Germinal center (tissue), 1 donor: ENCODE measurements at regions not wholly inside any gene's neighbourhood (a gene's known extent, or its start where the extent isn't known, plus 50 kb on each side); places are given as distances from the start of the nearest gene placed in this dataset.

Source experiments
- DNase-seq: peaks from one replicate; pipeline ENCODE4 v3.0.0; 2012; ENCODE audit warnings: mixed read lengths, low spot score

DNA sequence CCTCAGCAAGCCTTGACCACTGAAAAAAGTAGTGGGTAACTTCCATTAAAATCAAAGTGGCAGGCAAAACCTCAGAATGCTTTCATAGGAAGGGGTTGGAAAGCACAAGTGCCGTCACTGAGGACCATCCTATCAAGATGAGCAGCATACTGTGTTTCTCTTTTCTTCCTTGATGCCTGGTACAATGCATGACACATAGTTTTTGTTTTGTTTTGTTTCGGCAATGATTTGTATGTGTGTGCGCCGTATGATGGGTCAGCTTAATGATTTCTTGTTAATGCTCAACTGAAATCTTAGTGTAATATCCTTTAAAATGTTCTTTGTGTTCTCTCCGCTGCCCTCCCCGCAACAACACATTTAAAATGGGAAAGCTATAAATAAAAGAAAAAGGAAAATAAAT lies 476.4 kb upstream of the KCNMB2 start:
- no peak for DNase-seq

DNA sequence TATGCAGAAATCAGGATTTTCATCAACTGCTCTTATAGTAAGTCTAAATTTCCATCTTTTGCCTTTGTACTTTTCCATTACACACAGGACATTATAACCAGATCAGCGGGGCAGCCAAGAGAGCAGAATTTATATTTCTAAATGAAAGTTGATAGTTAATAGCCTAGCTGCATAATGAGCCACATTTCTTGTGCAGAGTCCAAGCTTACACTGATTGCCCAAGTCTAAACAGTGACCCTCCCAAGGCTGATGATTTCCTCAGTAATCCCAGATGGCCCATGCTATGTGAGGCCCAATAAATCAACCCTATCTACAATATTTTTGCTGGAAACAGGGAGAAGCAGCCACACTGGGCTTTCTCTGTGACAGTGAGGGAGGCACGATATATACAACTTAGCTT lies 475.8 kb upstream of the KCNMB2 start:
- DNase-seq = no peak

DNA sequence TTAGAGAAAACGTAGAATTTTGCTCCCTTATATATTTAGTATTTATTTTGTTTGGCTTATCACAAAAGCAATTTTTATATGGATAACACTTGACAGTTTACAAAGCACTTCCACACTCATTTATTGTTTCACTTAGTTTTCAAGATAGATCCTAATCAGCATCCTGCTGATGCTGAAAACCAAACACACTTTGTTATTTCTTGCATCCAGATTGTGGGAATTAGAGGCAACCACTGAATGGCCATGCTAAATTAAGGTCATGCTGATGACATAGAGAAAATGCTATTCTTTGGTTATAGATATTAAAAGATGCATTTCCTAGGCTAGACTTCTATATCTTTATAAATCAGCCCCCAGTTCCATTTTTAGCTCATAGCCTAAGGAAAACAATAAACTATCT lies 474.1 kb upstream of the KCNMB2 start:
- no peak for DNase-seq

DNA sequence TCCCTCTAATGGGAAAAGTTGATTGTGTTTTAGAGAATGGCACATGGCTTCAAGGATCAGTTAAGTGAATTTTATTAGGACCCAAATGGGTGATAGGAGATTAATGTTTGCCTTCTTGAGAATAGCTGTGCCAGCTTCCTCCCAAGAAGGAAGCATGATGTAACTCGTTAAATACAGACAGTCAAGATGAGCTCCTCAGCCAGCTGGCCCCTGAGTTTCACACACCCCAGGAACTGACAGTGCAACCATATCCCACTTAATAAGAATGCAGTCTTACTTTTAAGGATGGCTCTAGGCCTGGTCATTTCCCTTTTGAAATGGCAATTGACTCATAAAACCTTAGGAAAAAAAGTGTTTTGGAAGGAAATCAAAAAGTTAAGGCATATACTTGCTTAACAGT lies 472.8 kb upstream of the KCNMB2 start:
- DNase-seq = no peak

DNA sequence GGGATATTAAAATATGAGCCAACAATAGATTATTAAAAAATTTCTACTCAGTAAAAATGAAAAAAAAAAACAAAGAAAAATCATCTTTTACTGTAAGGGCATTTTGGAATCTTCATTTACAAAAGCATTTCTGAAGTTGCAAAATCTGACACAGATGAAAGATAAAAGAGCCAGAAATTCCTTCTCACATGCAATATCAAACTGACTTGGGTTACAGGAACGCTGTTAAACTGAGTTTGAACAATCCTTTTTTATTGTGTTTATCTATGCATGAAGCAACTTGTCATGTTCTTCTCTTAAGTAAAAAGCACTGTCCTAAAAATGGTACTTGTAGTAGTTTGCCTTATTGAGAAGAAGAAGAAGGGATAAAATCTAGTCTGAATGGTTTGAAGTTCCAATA lies 468.5 kb upstream of the KCNMB2 start:
- DNase-seq = no peak

DNA sequence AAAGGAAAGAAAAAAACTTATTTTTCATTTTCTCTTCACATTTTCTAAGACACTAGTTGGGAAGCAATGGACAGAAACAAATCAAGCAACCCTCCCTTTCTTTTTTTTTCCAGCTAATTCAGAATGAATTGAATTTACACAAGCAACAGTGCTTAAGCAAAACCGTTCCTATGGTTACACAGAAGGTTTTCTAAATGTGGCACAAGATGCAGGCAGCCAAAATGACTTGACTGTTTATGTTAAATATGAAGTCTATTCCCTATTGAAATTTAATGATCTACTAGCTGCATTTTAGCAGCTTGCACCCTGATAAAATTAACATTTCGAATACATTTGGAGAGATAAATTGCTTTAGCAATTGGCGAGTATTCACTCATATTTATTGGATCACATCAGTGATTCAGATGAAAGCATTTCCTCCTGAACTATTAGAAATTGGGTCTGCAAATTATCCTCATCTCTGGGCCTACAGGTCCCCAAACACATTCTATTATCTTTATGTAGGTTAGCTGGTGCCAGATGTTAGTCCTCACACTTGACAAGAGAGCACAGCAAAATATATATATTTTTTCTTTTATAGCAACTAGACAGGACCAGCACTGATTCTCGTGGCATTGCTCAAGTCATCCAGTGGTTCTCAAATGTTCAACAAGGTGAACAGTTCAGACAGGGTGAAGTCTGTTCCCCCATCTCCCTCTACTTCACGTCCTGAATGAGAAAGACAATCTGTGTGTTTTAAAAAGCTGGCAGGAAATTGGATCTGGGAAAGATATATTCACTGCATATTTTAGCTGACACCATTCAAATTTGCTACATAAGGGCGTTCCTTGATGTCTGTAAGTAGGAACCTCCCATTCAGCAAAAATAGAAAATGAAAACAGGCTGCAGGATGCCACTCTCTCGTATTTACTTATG lies 463.6 kb upstream of the KCNMB2 start:
- no peak for DNase-seq

DNA sequence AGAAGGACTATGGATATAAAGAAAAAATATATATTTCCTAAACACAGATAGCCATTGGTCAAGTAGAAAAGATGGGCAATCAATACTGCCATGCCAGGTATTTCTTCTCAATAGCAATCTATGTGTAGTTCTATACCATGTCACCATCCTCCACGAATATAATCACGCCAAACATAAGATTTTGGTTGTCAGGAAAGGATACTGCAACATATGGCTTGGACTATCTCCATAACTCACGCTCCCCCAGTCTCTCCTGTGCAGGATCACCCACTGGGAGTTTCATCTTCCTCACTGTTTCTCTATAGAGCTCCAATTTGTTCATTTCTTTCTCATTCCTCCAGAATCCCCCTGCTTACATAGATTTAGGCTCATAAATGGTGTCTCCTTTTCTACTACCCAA lies 462.9 kb upstream of the KCNMB2 start:
- no peak for DNase-seq

DNA sequence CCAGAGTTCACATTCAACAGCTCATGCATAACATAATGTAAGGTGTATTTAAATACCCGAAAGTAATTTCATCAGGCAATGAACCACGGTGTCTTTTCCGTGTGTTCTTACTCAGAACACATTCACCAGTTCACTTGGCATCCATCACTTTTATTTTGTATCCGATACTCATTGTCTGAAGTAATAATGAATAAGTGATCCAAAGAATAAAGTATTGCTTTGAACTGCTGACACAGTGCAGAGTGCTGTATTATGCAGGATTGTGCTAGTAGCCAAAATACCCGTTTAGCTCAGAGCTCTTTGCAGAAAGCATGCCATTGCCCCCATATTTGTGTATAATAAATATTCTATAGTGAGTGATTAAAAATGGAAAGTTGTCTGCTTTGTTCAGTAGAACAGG lies 460.9 kb upstream of the KCNMB2 start:
- no peak for DNase-seq

DNA sequence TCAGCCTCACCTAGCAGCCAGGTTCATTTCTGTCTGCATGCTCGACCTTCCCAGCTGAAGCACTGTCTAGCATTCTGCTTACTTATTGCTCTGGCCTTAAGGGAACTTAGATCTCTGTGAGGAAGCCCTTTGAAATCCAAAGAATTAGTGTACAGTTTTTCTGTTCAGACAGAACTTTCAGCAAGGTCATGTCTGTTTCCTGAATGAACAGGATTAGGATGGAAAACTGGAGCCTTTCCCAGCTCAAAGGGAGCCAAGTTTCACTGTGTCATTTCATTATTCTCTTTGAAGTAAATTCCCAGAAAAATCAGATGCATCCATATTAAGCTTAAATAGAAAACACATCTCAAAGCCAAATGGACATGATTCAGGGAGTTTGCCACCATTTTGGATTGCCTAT lies 457.3 kb upstream of the KCNMB2 start:
- DNase-seq = no peak

- DNase-seq = no peak
These were observed 456.3 kb upstream of the KCNMB2 start for GRCh38 chr3:178079966-178080365.

GRCh38 chr3:178082326-178082906 lies 453.8 kb upstream of the KCNMB2 start:
- no peak for DNase-seq

- no peak for DNase-seq
These were observed 452.1 kb upstream of the KCNMB2 start for GRCh38 chr3:178083906-178084866.

DNA sequence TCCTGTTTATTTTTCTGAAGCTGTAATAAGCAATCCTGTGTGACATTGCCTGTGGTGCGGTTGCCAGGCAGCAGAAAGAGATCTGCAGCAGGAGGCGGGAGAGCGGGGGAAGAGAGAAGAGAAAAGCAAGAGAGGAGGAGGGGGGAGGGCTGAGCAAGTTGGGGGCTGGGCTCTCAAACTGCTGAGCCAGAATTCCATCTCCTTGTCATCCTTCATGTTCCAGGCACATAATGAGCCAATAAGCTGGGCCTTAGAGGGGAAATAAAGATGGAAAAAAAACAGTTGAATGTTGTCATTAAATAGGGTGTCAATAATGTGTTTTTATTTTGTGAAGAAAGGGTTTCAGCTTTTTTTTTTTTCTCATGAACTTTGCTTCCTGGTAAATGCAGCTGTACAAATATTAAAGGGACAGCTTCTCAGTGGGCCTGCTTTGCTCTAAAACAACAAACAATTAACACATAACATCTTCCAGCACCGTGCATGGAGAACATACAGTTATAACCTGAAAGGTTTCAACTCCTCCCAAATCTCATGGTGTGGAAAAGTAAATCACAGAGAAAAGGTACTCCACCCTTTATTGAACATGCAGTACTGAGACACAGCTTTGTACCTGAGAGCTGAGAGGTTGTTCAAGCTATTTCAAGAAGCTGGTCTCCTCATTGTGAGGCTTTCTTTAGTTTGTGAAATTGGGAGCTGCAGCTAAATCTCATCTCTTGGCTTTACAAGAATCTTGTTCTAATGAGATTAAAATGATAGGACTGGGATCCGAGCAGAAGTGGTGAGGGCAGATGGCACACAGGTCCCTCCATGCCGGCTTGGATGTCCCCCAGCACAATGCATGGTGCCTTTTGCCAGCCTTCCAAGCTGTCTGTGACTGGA lies 451.1 kb upstream of the KCNMB2 start:
- DNase-seq = no peak

DNA sequence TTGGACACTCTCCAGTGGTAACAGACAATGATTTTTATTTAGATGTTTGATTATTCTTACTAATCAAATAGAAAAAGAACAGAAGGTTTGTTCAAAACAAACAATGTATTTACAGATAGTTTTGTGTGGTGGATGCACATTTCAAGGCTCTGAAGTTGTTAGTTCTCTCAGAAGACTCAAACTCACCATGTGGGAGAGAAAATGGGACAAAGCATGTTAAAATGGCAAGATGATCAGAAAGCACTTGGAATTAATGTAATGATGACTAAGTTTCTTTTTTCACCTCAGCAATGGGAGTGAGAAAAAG lies 450.5 kb upstream of the KCNMB2 start:
- no peak for DNase-seq

DNA sequence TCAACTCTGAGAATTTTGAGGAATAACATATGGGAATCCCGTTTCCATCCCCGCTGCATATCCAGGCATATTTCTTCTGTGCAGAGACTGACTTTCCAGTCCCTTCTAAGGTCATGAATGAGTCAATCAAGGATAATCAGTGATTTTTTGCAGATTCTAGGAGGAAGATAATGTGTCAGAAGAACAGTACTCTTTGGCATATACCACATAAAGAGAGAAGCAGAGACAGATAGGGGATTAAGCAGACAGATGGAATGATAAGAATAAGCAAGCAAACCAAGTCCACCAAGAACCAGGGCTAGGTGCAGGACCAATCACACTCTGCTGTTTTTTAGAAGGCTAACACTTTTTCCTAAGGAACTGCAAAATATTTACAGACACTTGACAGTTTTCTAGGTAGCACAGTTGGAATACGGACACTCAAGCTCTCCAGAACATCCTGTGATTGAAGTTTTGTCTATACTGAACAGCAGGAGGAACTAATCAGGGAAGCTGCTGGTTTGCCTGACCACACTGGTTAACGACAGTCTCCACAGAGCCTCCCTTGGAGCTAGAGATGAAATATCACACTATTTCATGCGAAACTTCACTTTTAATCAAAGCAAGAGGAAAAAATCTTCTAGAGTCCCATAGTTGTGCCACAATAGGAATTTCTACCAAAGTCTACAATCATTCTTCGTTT lies 450.0 kb upstream of the KCNMB2 start:
- no peak for DNase-seq

DNA sequence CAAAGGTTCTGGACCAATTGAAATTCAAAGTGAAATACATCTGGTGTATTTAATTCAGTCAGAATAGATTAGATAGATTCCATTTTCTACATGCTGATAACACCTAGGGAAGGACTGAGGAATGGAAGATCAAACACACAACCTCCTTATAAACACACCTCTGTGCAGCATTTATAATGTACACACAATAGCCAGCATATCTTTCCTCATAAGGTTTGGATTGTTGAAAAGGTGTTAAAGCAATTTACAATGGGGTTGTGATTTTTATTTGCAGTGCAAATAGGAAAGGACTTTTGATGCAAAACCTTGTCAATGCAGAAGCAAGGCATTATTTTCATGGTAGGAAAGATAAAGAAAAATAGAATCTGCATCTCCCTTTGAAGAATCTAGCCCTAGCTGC lies 448.9 kb upstream of the KCNMB2 start:
- DNase-seq = no peak

DNA sequence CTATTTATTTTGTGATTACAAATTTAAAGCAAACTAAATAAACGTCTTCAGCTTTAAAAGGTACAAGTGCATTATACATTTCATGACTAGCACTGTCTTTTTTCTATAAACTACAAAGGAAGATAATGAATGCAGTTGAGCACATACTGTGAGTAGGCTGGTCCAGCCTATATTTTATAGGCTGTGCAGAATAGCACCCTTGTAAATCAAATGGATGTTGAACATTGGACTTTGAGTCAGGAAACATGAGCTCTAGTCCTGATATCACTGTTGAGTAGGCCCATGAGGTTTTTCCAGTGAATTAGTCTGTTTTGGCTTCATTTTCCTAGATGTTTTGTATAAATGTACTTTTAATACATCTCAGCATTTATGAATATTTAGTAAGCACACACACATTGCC lies 447.3 kb upstream of the KCNMB2 start:
- no peak for DNase-seq

- no peak for DNase-seq
These were observed 445.3 kb upstream of the KCNMB2 start for GRCh38 chr3:178090899-178091298.

- no peak for DNase-seq
These were observed 440.7 kb upstream of the KCNMB2 start for GRCh38 chr3:178095522-178095921.

DNA sequence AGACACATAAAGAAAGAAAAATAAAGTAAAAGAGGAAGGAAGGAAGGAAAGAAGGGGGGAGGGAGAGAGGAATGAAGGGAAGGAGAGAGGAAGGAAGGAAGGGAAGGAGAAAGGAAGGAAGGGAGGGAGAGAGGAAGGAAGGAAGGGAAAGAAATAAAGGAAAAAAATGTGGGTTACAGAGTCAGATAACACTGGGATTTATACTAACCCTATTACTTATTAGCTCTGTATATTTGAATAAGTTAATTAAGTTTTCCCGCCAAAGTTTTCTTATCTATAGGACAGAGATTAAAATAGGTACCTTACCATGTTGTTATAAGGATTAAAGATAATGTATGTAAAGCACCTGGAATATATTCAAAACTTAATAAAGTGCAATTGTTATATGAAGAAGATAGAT lies 439.3 kb upstream of the KCNMB2 start:
- no peak for DNase-seq

DNA sequence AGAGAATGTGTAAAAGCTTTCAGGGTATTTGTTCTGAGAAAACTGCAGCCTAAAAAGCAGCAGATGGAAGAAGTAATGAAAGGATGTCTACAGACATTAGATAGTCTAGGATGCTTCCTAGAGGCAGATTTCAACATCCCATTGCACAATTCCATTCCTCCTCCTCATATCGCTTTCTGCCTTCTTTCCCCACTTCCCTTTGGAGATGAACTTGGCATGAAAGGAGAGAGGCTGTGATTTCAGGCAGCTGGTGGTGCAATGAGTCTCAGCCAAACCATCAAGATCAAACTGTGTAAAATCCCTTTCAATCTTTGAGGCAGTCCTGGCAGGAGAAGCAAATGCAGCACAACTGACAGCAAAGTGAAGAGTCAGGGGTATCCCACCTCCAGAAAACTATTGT lies 438.7 kb upstream of the KCNMB2 start:
- no peak for DNase-seq
